Liver (tissue), 3 donors: ENCODE measurements at regions not wholly inside any gene's neighbourhood (a gene's known extent, or its start where the extent isn't known, plus 50 kb on each side); places are given as distances from the start of the nearest gene placed in this dataset.

Experiments used
- CTCF ChIP-seq: fragments of 150-350 bp; IDR thresholded peaks from 2 replicates; pipeline ENCODE4 v1.5.1; 2017; ENCODE audit warnings: improper control_type of control experiment, low read depth, low read length; ENCODE audit not compliant: missing input control
- RAD21 ChIP-seq, 2 donors: IDR thresholded peaks; 2 replicates each; pipeline ENCODE4 v1.6.1; 2016; ENCODE audit warnings: antibody characterized with exemption in 2 of 2, mild to moderate bottlenecking in 2 of 2
- YY1 ChIP-seq: IDR thresholded peaks from 2 replicates; pipeline ENCODE4 v1.6.1; 2016; ENCODE audit warnings: antibody characterized with exemption, mild to moderate bottlenecking
- donor health status: healthy.
- donor health status: healthy.

- TF ChIP-seq RAD21 (IDR thresholded peaks at IDR 0.05) (no peak), CTCF (no peak), YY1 (no peak)
These were observed 222.2 kb upstream of the EEF2KMT start for GRCh38 chr16:5319799-5320198.
